ENCODE measurements at regions not wholly inside any gene's neighbourhood (a gene's known extent, or its start where the extent isn't known, plus 50 kb on each side); places are given as distances from the start of the nearest gene placed in this dataset.

GRCh38 chr13:84686458-84686857 lies 804.2 kb upstream of the SLITRK1 start:
- DNase-seq = no peak

- DNase-seq = no peak
These were observed 802.5 kb upstream of the SLITRK1 start for GRCh38 chr13:84684804-84685203.

- no peak for DNase-seq
These were observed 801.9 kb upstream of the SLITRK1 start for GRCh38 chr13:84684048-84684662.

GRCh38 chr13:84683448-84683847 lies 801.2 kb upstream of the SLITRK1 start:
- DNase-seq = no peak

- no peak for DNase-seq
These were observed 795.6 kb upstream of the SLITRK1 start for GRCh38 chr13:84677836-84678235.

GRCh38 chr13:84672616-84673015 lies 790.3 kb upstream of the SLITRK1 start:
- DNase-seq = no peak

- DNase-seq = no peak
These were observed 788.0 kb upstream of the SLITRK1 start for GRCh38 chr13:84670245-84670644.

GRCh38 chr13:84668637-84669036 lies 786.4 kb upstream of the SLITRK1 start:
- DNase-seq = no peak

GRCh38 chr13:84662491-84662890 lies 780.2 kb upstream of the SLITRK1 start:
- no peak for DNase-seq

- DNase-seq = no peak
These were observed 779.4 kb upstream of the SLITRK1 start for GRCh38 chr13:84661718-84662117.

GRCh38 chr13:84659359-84659661 lies 777.0 kb upstream of the SLITRK1 start:
- DNase-seq = no peak

- no peak for DNase-seq
These were observed 776.5 kb upstream of the SLITRK1 start for GRCh38 chr13:84658491-84659358.

GRCh38 chr13:84655677-84656076 lies 773.4 kb upstream of the SLITRK1 start:
- no peak for DNase-seq

GRCh38 chr13:84654654-84655275 lies 772.5 kb upstream of the SLITRK1 start:
- DNase-seq = no peak

GRCh38 chr13:84653915-84654534 lies 771.8 kb upstream of the SLITRK1 start:
- DNase-seq = no peak

GRCh38 chr13:84651705-84652104 lies 769.4 kb upstream of the SLITRK1 start:
- DNase-seq = no peak

GRCh38 chr13:84651288-84651687 lies 769.0 kb upstream of the SLITRK1 start:
- peak; percentile 59 for DNase-seq

- peak; percentile 37 for DNase-seq
These were observed 767.6 kb upstream of the SLITRK1 start for GRCh38 chr13:84649853-84650252.

- DNase-seq = no peak
These were observed 765.9 kb upstream of the SLITRK1 start for GRCh38 chr13:84648069-84648640.

- DNase-seq = no peak
These were observed 764.7 kb upstream of the SLITRK1 start for GRCh38 chr13:84646957-84647356.

- DNase-seq = peak; percentile 31
These were observed 763.1 kb upstream of the SLITRK1 start for GRCh38 chr13:84645196-84646012.

- peak; percentile 17 for DNase-seq
These were observed 759.2 kb upstream of the SLITRK1 start for GRCh38 chr13:84641491-84641890.

Data from NCI-H226 (cell line).